IPS DF 6.9 (cell line): ENCODE measurements at regions not wholly inside any gene's neighbourhood (a gene's known extent, or its start where the extent isn't known, plus 50 kb on each side); places are given as distances from the start of the nearest gene placed in this dataset.

ENCODE experiments used
- DNase-seq: peaks from one replicate; pipeline ENCODE4 v3.0.0-alpha.2; 2013; ENCODE audit warnings: low read depth, low spot score
- H3K27ac ChIP-seq: one replicate; pipeline ENCODE4 v1.5.1; 2013; ENCODE audit warnings: low read length, control low read depth
- H3K27me3 ChIP-seq: 2 replicates; pipeline ENCODE4 v1.6.1; 2013; ENCODE audit warnings: mild to moderate bottlenecking, low read length; ENCODE audit not compliant: control insufficient read depth, insufficient read depth
- H3K36me3 ChIP-seq: 2 replicates; pipeline ENCODE4 v1.6.1; 2013; ENCODE audit warnings: low read length; ENCODE audit not compliant: control insufficient read depth, insufficient read depth
- H3K4me1 ChIP-seq: 2 replicates; pipeline ENCODE4 v1.6.1; 2013; ENCODE audit warnings: low read length; ENCODE audit not compliant: control insufficient read depth, insufficient read depth
- H3K4me3 ChIP-seq: 2 replicates; pipeline ENCODE4 v1.5.1; 2013; ENCODE audit warnings: mild to moderate bottlenecking, low read length
- H3K9me3 ChIP-seq: 2 replicates; pipeline ENCODE4 v1.6.1; 2013; ENCODE audit warnings: low read length, inconsistent platforms; ENCODE audit not compliant: control insufficient read depth, insufficient read depth
- WGBS: extraction: QIAGEN DNeasy Blood & Tissue Kit; methylation state at CpG from one replicate; pipeline ENCODE4 v1.1.7; 2013; ENCODE audit warnings: mixed read lengths, missing lambda C conversion rate; ENCODE audit not compliant: insufficient read length, insufficient coverage; 5-methylcytosine and 5-hydroxymethylcytosine counted together

DNA sequence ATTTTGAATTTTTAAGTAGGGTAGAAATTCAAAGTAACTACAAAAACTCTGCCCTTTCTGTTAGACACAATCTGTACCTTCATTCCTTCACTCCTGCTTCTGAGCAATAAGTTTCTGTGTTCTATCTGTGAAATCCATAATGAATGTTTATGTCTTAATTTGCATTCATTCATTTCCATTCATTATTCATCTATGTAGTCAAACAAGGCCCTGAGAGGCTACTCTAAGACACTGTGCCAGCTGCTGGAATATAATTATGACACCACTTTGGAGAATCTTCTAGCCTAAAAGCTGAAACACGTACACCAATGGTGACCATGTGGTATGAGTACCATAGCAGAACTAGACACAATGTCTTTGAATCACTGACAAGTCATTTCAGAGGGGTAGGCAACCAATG, 199.9 kb upstream of the FAR2 start:
- Histone ChIP-seq H3K27ac (no peak overlapping the region), H3K4me1 (no peaks in the 10 kb centered on the region), H3K36me3 (no peaks in the 10 kb centered on the region), H3K9me3 (no peaks in the 10 kb centered on the region), H3K4me3 (no peak overlapping the region), H3K27me3 (no peaks in the 10 kb centered on the region)
- DNase-seq, result no peak
- WGBS, result no CpG with 5 or more reads among the region's 1 CpG

DNA sequence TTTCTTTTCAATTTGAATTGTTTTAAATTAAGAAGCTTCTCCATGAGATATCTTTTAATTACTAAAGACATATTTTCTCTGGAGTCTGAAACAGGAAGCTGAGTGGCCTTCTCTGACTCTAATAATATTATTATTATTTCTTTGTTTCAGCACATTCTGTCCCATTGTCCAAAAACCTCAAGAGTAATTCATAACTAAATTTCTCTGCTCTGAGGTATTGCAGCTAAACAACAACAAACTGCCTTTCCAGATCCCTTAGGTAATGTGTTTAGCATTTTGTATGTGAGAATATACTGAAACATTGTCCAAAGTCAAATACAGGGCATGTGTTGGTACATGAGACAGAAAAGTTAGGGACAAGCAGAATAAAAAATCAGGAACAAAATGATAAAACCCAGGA, 199.0 kb upstream of the FAR2 start:
- Histone ChIP-seq H3K27ac (no peak overlapping the region), H3K4me3 (no peak overlapping the region), H3K9me3 (no peaks in the 10 kb centered on the region), H3K27me3 (no peaks in the 10 kb centered on the region), H3K36me3 (no peaks in the 10 kb centered on the region), H3K4me1 (no peaks in the 10 kb centered on the region)
- DNase-seq, result no peak

- Histone ChIP-seq H3K27ac (no peak overlapping the region), H3K9me3 (no peaks in the 10 kb centered on the region), H3K4me3 (no peak overlapping the region), H3K27me3 (no peaks in the 10 kb centered on the region), H3K4me1 (0 out of 2 replicates have a peak, but pooled peaks cover 3% of the 10 kb centered on the region), H3K36me3 (no peaks in the 10 kb centered on the region)
- DNase-seq, result no peak
- no CpG with 5 or more reads among the region's 1 CpG for WGBS
Observed at GRCh38 chr12:28951935-28952334, 197.1 kb upstream of the FAR2 start.

- no peaks in the 10 kb centered on the region for H3K27me3 ChIP-seq
- 0 out of 2 replicates have a peak, but pooled peaks cover 3% of the 10 kb centered on the region for H3K4me1 ChIP-seq
- no peaks in the 10 kb centered on the region for H3K9me3 ChIP-seq
- DNase-seq, result no peak
- H3K36me3 ChIP-seq, result no peaks in the 10 kb centered on the region
- H3K4me3 ChIP-seq, result no peak overlapping the region
- H3K27ac ChIP-seq, result no peak overlapping the region
Observed at GRCh38 chr12:28954333-28954732, 194.7 kb upstream of the FAR2 start.

- Histone ChIP-seq H3K9me3 (no peaks in the 10 kb centered on the region), H3K4me1 (0 out of 2 replicates have a peak, but pooled peaks cover 3% of the 10 kb centered on the region), H3K27me3 (no peaks in the 10 kb centered on the region), H3K36me3 (no peaks in the 10 kb centered on the region), H3K27ac (no peak overlapping the region), H3K4me3 (no peak overlapping the region)
- DNase-seq, result no peak
- WGBS, result no CpG with 5 or more reads among the region's 2 CpGs
Observed at GRCh38 chr12:28955491-28955890, 193.6 kb upstream of the FAR2 start.

DNA sequence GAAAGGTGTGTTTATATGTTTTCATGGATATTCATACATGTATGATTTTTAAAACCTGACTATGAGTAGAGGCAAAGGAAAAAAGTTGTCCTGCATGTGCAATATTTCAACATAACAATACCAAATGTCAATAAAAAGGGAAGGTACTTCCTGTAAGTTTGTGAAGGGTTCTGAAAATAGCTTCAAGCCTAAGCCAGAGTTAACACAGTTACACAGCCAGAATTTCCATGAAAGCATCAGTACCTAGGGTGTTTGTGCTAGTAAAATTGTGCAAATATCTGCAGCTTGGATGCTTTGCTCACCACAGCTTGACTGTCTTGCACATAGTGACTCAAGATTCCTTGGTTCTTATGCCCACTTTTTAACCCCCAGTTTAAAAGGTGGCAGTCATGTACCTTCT, 193.1 kb upstream of the FAR2 start:
- DNase-seq, result no peak

DNA sequence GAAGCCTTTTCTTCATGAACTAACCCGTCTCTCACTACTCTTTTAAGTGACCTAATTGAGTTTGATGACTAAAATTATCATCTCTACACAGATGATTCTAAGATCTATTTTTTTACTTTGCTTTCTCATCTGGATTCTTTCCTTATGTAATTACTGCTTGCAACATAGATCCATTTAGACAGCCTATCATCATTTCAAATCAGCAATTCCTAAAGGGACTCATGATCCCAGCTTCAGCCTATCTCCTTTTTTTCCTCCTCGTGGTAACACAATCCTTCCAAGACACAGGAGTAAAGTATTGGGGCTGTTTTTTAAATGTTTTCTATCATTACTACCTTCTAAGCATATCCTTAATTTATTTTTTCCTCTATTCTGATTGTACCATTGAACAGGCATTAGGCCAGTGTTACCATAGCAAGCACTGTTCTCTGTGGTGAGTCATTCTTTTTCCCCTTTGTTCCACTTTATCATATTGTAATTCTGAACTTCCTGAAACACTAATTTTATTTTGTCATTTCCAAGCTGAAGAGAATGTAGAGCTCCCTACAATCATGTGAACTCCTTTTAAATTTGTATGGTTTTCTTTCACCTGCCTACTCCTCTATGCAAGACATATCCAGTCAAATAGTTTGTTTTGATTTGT, 190.4 kb upstream of the FAR2 start:
- H3K9me3 ChIP-seq, result no peaks in the 10 kb centered on the region
- H3K4me3 ChIP-seq, result no peak overlapping the region
- H3K27me3 ChIP-seq, result no peaks in the 10 kb centered on the region
- H3K4me1 ChIP-seq, result 0 out of 2 replicates have a peak, but pooled peaks cover 3% of the 10 kb centered on the region
- no peaks in the 10 kb centered on the region for H3K36me3 ChIP-seq
- no CpG with 5 or more reads among the region's 2 CpGs for WGBS
- DNase-seq, result no peak
- no peak overlapping the region for H3K27ac ChIP-seq

More for the DNA sequence above, 193.1 kb upstream of the FAR2 start:
- Histone ChIP-seq H3K4me1 (0 out of 2 replicates have a peak, but pooled peaks cover 3% of the 10 kb centered on the region), H3K9me3 (no peaks in the 10 kb centered on the region), H3K27ac (no peak overlapping the region), H3K36me3 (no peaks in the 10 kb centered on the region), H3K27me3 (no peaks in the 10 kb centered on the region), H3K4me3 (no peak overlapping the region)

DNA sequence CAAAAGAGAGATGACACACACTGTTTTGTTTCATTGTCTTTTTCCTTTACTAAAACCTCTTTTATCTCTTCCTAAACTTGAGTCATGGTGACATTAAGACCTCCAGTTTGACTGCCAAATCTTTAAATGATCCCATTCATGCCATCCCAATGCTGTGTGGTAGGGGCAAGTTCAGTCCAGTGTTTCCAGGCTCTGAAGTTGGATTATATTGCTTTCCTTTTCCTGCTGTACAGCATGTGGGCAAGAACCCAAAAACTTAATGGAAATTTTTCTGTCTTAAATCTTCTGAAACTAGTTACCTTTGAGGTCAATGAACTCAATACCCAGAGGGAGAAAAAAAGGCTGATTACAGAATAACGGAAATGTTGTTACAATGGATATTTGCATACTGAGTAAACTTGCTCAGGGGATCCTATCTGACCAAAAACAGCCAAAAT, 187.1 kb upstream of the FAR2 start:
- no peak for DNase-seq
- WGBS, result no CpG with 5 or more reads among the region's 1 CpG

DNA sequence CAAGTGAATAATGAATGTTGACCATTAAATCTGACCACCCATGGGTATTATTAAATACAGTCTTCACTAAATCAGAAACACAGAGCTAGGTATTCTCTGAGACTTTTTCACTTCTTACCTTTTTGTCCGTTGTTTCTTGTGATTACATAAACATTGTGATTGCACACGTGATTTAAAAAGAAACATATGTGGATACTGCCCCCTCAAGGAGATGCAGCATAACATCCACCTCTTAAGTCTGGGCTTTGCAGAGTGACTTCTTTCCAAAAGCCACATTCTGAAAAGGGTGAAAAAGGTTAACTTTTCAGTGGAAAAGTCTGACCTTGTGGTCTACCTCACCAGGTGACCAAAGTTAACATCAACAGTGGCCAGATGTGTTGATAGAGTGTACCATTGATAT, 185.5 kb upstream of the FAR2 start:
- Histone ChIP-seq H3K27ac (no peak overlapping the region), H3K36me3 (no peaks in the 10 kb centered on the region), H3K4me1 (no peaks in the 10 kb centered on the region), H3K27me3 (no peaks in the 10 kb centered on the region), H3K9me3 (no peaks in the 10 kb centered on the region), H3K4me3 (no peak overlapping the region)
- no CpG with 5 or more reads among the region's 2 CpGs for WGBS
- DNase-seq, result no peak

More for the DNA sequence above, 187.1 kb upstream of the FAR2 start:
- Histone ChIP-seq H3K9me3 (no peaks in the 10 kb centered on the region), H3K4me3 (no peak overlapping the region), H3K4me1 (no peaks in the 10 kb centered on the region), H3K36me3 (no peaks in the 10 kb centered on the region), H3K27me3 (no peaks in the 10 kb centered on the region), H3K27ac (no peak overlapping the region)

DNA sequence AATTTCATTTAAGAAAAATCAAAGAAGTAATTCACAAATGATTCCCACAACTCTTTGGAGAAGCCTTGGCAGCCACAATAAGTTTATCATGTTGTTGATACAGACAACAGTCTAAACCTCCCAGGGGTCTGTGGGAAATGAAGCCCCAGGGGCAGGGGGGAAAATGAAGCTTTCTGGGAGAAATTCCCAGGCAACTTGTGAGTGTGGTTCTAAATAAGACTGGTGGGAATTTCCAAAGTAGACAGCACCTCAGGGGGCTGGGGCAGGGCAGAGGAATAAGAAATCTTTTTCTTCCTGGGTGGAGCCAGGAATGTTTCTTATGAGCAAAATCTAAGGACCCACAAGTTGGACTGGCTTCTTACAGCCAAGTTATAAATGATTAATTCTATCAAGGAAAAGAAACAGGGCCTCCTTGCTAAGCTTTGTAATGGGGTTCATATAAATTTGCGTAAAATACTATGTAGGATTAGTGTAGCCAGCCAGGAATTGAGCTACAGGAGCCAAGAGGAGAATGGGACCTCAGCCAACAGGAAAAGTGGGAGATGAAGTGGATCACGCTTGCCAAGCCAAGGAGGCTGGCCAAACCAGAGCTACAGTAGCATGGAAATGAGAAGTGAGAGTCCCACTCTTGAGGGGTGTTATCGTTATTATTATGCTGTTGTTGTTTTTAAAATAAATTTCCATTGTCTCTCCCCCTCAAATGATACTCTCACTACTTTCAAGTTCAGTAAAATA, 182.9 kb upstream of the FAR2 start:
- no peak overlapping the region for H3K27ac ChIP-seq
- WGBS, result no CpG with 5 or more reads among the region's 3 CpGs
- no peaks in the 10 kb centered on the region for H3K9me3 ChIP-seq
- H3K27me3 ChIP-seq, result no peaks in the 10 kb centered on the region
- H3K36me3 ChIP-seq, result no peaks in the 10 kb centered on the region
- no peaks in the 10 kb centered on the region for H3K4me1 ChIP-seq
- DNase-seq, result no peak
- no peak overlapping the region for H3K4me3 ChIP-seq

- H3K9me3 ChIP-seq, result no peaks in the 10 kb centered on the region
- no peaks in the 10 kb centered on the region for H3K27me3 ChIP-seq
- H3K27ac ChIP-seq, result no peak overlapping the region
- no peak overlapping the region for H3K4me3 ChIP-seq
- no peaks in the 10 kb centered on the region for H3K4me1 ChIP-seq
- no peak for DNase-seq
- WGBS, result no CpG with 5 or more reads among the region's 8 CpGs
- no peaks in the 10 kb centered on the region for H3K36me3 ChIP-seq
Observed at GRCh38 chr12:28967426-28967825, 181.7 kb upstream of the FAR2 start.
